ENCODE measurements at regions not wholly inside any gene's neighbourhood (a gene's known extent, or its start where the extent isn't known, plus 50 kb on each side); places are given as distances from the start of the nearest gene placed in this dataset.

DNA sequence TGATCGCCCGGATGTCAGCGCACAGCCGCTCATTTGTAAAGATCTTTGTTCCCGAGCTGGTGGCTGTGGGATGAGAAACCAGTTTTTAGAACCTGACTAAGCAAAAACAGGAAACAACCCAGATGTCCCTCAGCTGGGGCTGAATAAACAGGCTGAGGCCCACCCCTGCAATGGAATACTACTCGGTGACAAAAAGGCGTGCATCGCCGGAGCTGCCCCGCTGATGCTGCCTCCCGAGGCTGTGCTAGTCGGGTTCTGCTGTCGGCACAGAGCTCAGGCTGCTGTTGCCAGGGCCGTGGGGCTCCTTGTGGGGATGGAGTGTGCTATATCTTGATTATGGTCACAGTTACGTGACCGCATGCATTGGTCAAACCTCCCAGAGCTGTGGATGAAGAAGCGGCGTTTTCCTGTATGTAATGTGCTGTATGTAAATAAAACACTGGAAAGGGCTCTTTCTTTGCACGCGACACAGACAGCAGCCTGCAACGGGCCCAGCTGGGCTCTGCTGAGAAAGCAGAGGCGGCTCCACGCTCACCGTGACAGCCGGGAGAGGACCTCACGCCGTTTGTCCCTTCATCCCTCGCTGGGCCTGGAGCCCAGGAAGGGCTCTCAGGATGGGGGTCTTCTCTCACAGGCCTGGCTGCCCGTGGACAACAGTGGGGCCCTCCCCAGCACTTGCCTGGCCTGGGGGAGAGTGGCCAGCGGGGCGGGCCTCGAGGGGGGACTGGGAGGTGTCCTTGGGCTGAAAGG, 51.5 kb upstream of the RNU6ATAC start (continued):
- TF ChIP-seq, protein P1, sequence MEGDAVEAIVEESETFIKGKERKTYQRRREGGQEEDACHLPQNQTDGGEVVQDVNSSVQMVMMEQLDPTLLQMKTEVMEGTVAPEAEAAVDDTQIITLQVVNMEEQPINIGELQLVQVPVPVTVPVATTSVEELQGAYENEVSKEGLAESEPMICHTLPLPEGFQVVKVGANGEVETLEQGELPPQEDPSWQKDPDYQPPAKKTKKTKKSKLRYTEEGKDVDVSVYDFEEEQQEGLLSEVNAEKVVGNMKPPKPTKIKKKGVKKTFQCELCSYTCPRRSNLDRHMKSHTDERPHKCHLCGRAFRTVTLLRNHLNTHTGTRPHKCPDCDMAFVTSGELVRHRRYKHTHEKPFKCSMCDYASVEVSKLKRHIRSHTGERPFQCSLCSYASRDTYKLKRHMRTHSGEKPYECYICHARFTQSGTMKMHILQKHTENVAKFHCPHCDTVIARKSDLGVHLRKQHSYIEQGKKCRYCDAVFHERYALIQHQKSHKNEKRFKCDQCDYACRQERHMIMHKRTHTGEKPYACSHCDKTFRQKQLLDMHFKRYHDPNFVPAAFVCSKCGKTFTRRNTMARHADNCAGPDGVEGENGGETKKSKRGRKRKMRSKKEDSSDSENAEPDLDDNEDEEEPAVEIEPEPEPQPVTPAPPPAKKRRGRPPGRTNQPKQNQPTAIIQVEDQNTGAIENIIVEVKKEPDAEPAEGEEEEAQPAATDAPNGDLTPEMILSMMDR (IDR thresholded peaks at IDR 0.05 in 2 of 3, conservative IDR thresholded peaks at IDR 0.05 in 1 of 3; ENCODE audit: borderline replicate concordance in 1 of 3, insufficient read depth in 1 of 3, low read depth in 2 of 3, low read length in 2 of 3): no peak
- no peak for TF ChIP-seq RAD21 (IDR thresholded peaks at IDR 0.05; ENCODE audit: low read depth)
- no peak for TF ChIP-seq CEBPB (IDR thresholded peaks at IDR 0.05; ENCODE audit: low read depth)
- no peak for TF ChIP-seq EZH2phosphoT487 (IDR thresholded peaks at IDR 0.05; ENCODE audit: borderline replicate concordance)
- TF ChIP-seq TCF7L2 (IDR thresholded peaks at IDR 0.05; ENCODE audit: borderline replicate concordance, extremely low read depth, insufficient read depth, insufficient read length): no peak
- no peak for TF ChIP-seq CBX3 (IDR thresholded peaks at IDR 0.05; ENCODE audit: low read depth)

DNA sequence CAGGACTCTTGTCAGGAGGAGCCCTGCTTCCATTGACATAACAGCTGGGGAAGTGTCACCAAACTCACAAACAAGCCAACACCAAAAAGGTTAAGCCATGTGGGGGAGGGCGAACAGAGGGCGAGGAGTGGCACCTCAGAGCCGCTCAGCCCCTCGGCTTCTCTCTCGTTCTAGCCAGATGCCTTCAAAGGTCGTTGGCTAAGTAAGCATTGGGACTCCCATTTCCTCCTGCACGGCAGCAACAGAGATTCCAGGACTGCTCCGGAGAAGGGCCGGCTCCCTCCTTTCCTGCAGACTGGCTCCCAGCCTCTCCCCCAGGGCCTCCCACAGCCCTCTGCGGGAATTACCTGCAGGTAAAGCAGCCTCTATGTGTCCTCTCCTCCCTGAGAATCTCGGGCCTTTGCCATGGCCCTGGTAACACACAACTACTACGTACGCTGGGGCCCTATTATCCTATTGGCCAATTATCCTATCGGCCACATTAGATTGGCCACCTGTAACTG, 52.1 kb upstream of the RNU6ATAC start:
- no peaks in the 10 kb centered on the region for H3K27me3 ChIP-seq (ENCODE audit: insufficient read depth, low read length)
- H3K79me2 ChIP-seq (ENCODE audit: insufficient read depth, low read length): no peaks in the 10 kb centered on the region
- no peak overlapping the region for H3K27ac ChIP-seq (ENCODE audit: low read depth, low read length)
- no peak overlapping the region for H3K9ac ChIP-seq (ENCODE audit: low read length)
- no peaks in the 10 kb centered on the region; a peak in 2 of 4 replicates for H3K9me3 ChIP-seq (ENCODE audit: control insufficient read depth in 1 of 2, insufficient read depth in 1 of 2, low read depth in 1 of 2, low read length in 2 of 2)
- DNase-seq (ENCODE audit: low read depth, low spot score) (no peak), ATAC-seq (no peak)
- no peaks in the 10 kb centered on the region for H4K20me1 ChIP-seq (ENCODE audit: insufficient read depth)
- ChIA-PET CTCF (no interaction called here), POLR2A (no interaction called here), RAD21 (ENCODE audit: low non-redundant PET in 1 of 2, low total read pairs in 2 of 2, uncharacterized antibody in 2 of 2, unreplicated experiment in 2 of 2) (no interaction called here)
- TF ChIP-seq POLR2AphosphoS5 (IDR thresholded peaks at IDR 0.05; ENCODE audit: low read depth, low read length) (no peak), TCF7L2 (IDR thresholded peaks at IDR 0.05; ENCODE audit: borderline replicate concordance, extremely low read depth, insufficient read depth, insufficient read length) (no peak), EZH2phosphoT487 (IDR thresholded peaks at IDR 0.05; ENCODE audit: borderline replicate concordance) (no peak), SRF (IDR thresholded peaks at IDR 0.05; ENCODE audit: low read depth) (no peak), SIN3A (IDR thresholded peaks at IDR 0.05; ENCODE audit: low read depth) (no peak), FOSL1 (IDR thresholded peaks at IDR 0.05; ENCODE audit: low read depth) (no peak), ZNF274 (IDR thresholded peaks at IDR 0.05; ENCODE audit: low read depth, low read length) (no peak), RAD21 (IDR thresholded peaks at IDR 0.05; ENCODE audit: low read depth) (no peak)
- TF ChIP-seq, protein P1 (IDR thresholded peaks at IDR 0.05 in 2 of 3, conservative IDR thresholded peaks at IDR 0.05 in 1 of 3; ENCODE audit: borderline replicate concordance in 1 of 3, insufficient read depth in 1 of 3, low read depth in 2 of 3, low read length in 2 of 3): no peak
- no TSS peak for BruUV-seq (replicated peaks)
- no peak overlapping the region for H2AFZ ChIP-seq (ENCODE audit: low read depth, low read length, poor library complexity, severe bottlenecking)
- no peaks in the 10 kb centered on the region for H3K36me3 ChIP-seq (ENCODE audit: control insufficient read depth in 1 of 2, insufficient read depth in 2 of 2, low read length in 2 of 2)
- no peaks in the 10 kb centered on the region for H3K4me1 ChIP-seq (ENCODE audit: control insufficient read depth in 1 of 2, insufficient read depth in 2 of 2, low read length in 2 of 2)
- H3K9me2 ChIP-seq (ENCODE audit: insufficient read depth): no peaks in the 10 kb centered on the region
- H3K4me3 ChIP-seq (replicated peaks in 1 of 2; ENCODE audit: low read depth in 1 of 2, low read length in 2 of 2): no peak overlapping the region
- no peak overlapping the region for H3K4me2 ChIP-seq (ENCODE audit: low read length)
- intact Hi-C loops (cut with micrococcal nuclease): no loop called here
